DND-41 (cell line): ENCODE measurements at regions not wholly inside any gene's neighbourhood (a gene's known extent, or its start where the extent isn't known, plus 50 kb on each side); places are given as distances from the start of the nearest gene placed in this dataset.
"Not testable (repeated sequence)": the region's sequence is repeated elsewhere in the genome, so short reads cannot be mapped to it uniquely, and the experiment has no call there.

ENCODE experiments used
- EZH2 ChIP-seq: IDR thresholded peaks from 3 replicates; pipeline ENCODE4 v1.6.1; 2012; ENCODE audit warnings: borderline replicate concordance, low read depth, mild to moderate bottlenecking, moderate library complexity, low read length, inconsistent platforms; ENCODE audit not compliant: severe bottlenecking
- TF ChIP-seq, protein P1 (sequence below): IDR thresholded peaks from 2 replicates; pipeline ENCODE4 v1.5.1; 2012; ENCODE audit warnings: borderline replicate concordance, low read length, moderate library complexity, mild to moderate bottlenecking; ENCODE audit not compliant: poor library complexity, severe bottlenecking; ENCODE audit errors: extremely low read depth

DNA sequence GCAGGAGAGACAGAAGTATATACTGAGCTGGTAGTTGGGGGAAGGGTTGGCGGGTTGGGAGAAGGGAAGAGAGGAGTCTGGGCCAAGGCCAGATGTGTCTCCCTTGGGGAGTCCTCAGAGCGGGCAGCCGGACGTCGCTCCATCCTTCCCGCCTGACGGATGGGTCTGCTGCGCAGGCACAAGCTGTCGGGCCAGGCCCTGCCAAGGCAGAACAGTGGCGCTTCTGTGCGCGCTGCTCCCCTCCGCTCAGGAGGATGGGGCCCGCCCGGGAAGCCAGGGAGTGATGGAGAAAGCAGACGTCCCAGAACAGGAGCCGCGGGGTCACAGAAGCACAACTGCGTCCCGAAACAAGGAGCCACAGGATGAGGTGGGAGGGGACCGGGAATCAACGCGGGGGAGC is 449.9 kb downstream of the CNTNAP3B start:
- TF ChIP-seq, protein P1, sequence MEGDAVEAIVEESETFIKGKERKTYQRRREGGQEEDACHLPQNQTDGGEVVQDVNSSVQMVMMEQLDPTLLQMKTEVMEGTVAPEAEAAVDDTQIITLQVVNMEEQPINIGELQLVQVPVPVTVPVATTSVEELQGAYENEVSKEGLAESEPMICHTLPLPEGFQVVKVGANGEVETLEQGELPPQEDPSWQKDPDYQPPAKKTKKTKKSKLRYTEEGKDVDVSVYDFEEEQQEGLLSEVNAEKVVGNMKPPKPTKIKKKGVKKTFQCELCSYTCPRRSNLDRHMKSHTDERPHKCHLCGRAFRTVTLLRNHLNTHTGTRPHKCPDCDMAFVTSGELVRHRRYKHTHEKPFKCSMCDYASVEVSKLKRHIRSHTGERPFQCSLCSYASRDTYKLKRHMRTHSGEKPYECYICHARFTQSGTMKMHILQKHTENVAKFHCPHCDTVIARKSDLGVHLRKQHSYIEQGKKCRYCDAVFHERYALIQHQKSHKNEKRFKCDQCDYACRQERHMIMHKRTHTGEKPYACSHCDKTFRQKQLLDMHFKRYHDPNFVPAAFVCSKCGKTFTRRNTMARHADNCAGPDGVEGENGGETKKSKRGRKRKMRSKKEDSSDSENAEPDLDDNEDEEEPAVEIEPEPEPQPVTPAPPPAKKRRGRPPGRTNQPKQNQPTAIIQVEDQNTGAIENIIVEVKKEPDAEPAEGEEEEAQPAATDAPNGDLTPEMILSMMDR: not testable (repeated sequence)
- not testable (repeated sequence) for TF ChIP-seq EZH2
